ENCODE measurements at regions not wholly inside any gene's neighbourhood (a gene's known extent, or its start where the extent isn't known, plus 50 kb on each side); places are given as distances from the start of the nearest gene placed in this dataset.
"Not testable (repeated sequence)": the region's sequence is repeated elsewhere in the genome, so short reads cannot be mapped to it uniquely, and the experiment has no call there.

DNA sequence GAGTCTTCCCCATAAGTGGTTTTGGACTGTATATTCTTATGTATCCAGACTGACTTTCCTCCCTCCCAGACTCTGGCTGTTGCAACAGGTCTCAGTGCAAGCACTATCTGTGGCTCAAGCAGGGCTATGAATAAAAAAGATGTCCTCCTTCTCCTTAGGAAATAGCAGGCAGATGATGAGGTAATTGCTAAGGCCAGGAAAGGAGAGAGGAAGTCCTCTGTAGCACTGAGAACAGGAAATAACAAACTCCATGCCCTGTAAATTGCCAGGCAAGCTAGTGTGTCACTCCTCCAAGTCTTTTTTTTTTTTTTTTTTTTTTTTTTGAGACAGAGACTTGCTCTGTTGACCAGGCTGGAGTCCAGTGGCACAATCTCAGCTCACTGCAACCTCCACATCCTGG lies 900.1 kb downstream of the TYW1 start:
- H3K4me1 ChIP-seq (ENCODE audit: control insufficient read depth, low read depth, low read length), result no peaks in the 10 kb centered on the region
- no peak overlapping the region for H3K9ac ChIP-seq (ENCODE audit: low read length)
- H3K27me3 ChIP-seq (ENCODE audit: control insufficient read depth, insufficient read depth, low read length), result no peaks in the 10 kb centered on the region
- no peaks in the 10 kb centered on the region for H3K9me3 ChIP-seq (ENCODE audit: control insufficient read depth, low read depth, low read length)
- H3K36me3 ChIP-seq (ENCODE audit: control insufficient read depth, low read depth, low read length), result no peaks in the 10 kb centered on the region
- no peak overlapping the region for H3K4me3 ChIP-seq (ENCODE audit: low read length)
- H3K27ac ChIP-seq (ENCODE audit: low read length), result no peak overlapping the region

DNA sequence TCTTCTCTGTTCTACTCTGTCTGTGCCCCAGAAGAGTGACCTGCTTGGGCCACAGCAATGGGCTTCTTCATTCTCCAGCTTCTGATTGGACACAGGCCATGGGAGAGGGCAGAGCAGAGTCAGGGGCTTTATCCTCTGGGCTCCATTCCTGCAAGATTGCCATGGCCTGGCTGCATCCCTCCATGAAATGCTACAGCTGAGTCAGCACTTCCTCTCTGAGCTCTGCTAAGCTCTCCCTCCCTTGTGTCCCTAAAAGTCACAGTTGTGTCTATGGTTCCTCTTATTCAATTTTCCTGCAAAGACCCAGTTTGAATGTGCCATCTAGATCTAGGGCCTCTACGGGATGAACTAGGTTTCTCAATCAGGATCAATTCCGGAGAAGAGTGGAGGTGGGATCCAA lies 903.8 kb downstream of the TYW1 start:
- Histone ChIP-seq H3K4me3 (ENCODE audit: low read length) (no peak overlapping the region), H3K9ac (ENCODE audit: low read length) (no peak overlapping the region), H3K36me3 (ENCODE audit: control insufficient read depth, low read depth, low read length) (no peaks in the 10 kb centered on the region), H3K9me3 (ENCODE audit: control insufficient read depth, low read depth, low read length) (no peaks in the 10 kb centered on the region), H3K27ac (ENCODE audit: low read length) (no peak overlapping the region), H3K27me3 (ENCODE audit: control insufficient read depth, insufficient read depth, low read length) (no peaks in the 10 kb centered on the region), H3K4me1 (ENCODE audit: control insufficient read depth, low read depth, low read length) (no peaks in the 10 kb centered on the region)

DNA sequence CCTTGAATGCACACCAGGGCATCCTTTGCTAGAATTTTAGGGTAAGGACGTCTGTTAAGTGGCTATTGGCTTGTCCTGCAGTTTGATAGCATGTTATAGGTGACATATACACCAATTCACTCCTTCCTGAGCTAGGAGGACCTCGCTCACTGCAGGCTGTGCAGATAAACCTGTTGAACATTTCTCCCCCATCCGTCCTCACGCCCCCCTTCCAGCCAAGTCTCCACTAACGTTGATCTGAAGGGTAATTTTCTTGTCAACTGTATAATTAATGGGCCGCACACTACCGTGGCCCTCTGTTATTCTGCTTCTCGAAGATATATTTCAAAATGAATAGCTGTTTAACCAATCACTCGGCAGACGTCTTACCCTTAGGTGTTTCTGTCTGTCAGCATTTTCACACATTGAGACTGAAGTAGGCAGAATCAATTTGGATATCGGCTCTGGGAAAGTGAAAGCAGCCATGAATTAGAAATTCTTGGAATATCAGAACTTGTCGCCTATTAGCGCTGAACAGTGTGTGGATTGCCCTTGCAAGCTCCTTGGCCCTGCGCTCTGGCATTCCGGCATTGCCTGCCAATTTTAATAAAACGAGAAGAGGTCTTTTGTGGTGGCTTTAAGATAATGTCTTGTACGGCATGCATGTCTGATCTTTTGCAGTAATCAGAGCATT lies 905.3 kb downstream of the TYW1 start:
- Histone ChIP-seq H3K4me3 (ENCODE audit: low read length) (no peak overlapping the region), H3K9me3 (ENCODE audit: control insufficient read depth, low read depth, low read length) (no peaks in the 10 kb centered on the region), H3K27ac (ENCODE audit: low read length) (no peak overlapping the region), H3K4me1 (ENCODE audit: control insufficient read depth, low read depth, low read length) (no peaks in the 10 kb centered on the region), H3K36me3 (ENCODE audit: control insufficient read depth, low read depth, low read length) (no peaks in the 10 kb centered on the region), H3K27me3 (ENCODE audit: control insufficient read depth, insufficient read depth, low read length) (no peaks in the 10 kb centered on the region), H3K9ac (ENCODE audit: low read length) (no peak overlapping the region)

DNA sequence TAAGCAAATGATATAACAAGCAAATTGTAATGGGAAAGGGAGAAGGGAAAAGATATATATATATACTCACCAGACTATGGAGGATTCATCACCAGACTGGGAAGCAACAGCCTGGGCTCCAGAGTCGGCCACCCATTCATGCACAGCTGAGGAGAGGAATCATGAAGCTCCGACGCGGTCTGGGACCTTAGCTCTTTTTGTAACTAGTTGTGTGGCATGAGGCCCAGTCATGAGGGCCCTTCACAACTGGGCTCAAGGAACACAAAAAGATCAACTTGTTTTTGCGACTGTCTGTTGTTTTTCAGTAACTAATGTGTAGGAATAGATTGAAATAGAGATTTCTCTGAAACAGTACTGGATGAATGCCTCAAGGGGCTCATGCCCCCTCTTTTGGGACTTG lies 911.2 kb downstream of the TYW1 start:
- H3K4me1 ChIP-seq (ENCODE audit: control insufficient read depth, low read depth, low read length), result no peaks in the 10 kb centered on the region
- H3K9me3 ChIP-seq (ENCODE audit: control insufficient read depth, low read depth, low read length), result no peaks in the 10 kb centered on the region
- no peak overlapping the region for H3K9ac ChIP-seq (ENCODE audit: low read length)
- no peaks in the 10 kb centered on the region for H3K27me3 ChIP-seq (ENCODE audit: control insufficient read depth, insufficient read depth, low read length)
- no peak overlapping the region for H3K4me3 ChIP-seq (ENCODE audit: low read length)
- no peaks in the 10 kb centered on the region for H3K36me3 ChIP-seq (ENCODE audit: control insufficient read depth, low read depth, low read length)
- H3K27ac ChIP-seq (ENCODE audit: low read length), result no peak overlapping the region

DNA sequence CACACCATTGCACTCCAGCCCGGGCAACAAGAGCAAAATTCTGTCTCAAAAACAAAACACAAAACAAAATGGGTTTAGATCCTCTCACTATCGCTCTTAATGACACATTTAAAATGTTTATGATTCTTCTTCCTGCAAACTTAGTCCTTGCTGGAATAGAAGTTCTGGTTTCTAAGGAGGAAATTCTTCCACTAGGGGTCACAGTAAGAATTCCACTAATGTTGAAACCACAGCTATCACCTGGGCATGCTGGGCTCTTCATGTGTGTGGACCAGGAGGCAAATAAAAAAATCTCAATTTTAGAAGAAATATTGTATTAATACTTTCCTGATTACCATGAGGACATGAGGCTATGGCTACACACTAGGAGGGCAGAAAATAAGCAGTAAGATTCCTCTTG lies 915.8 kb downstream of the TYW1 start:
- Histone ChIP-seq H3K9ac (ENCODE audit: low read length) (no peak overlapping the region), H3K27ac (ENCODE audit: low read length) (no peak overlapping the region), H3K9me3 (ENCODE audit: control insufficient read depth, low read depth, low read length) (no peaks in the 10 kb centered on the region), H3K4me3 (ENCODE audit: low read length) (no peak overlapping the region), H3K27me3 (ENCODE audit: control insufficient read depth, insufficient read depth, low read length) (no peaks in the 10 kb centered on the region), H3K4me1 (ENCODE audit: control insufficient read depth, low read depth, low read length) (peaks cover 10% of the 10 kb centered on the region), H3K36me3 (ENCODE audit: control insufficient read depth, low read depth, low read length) (no peaks in the 10 kb centered on the region)

DNA sequence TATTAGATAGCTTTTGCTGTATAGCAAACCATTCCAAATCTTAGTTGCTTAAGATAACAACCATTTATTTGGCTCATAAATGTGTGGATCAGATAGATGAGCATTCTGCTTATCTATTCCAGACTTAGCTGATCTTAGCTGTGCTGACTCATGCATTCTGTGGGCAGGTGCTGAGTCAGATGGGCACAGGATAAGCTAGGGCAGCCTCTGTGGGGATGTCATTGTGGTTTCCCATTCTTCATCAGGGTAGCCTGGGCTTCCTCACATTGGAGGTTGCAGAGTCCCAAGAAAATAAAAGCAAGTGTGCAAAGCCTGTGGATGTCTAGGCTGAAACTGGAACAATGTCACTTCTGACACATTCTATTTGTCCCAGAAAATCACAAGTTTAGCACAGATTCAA lies 917.0 kb downstream of the TYW1 start:
- Histone ChIP-seq H3K9ac (ENCODE audit: low read length) (no peak overlapping the region), H3K4me1 (ENCODE audit: control insufficient read depth, low read depth, low read length) (peaks cover 10% of the 10 kb centered on the region), H3K27ac (ENCODE audit: low read length) (no peak overlapping the region), H3K36me3 (ENCODE audit: control insufficient read depth, low read depth, low read length) (no peaks in the 10 kb centered on the region), H3K9me3 (ENCODE audit: control insufficient read depth, low read depth, low read length) (peaks cover 3% of the 10 kb centered on the region), H3K27me3 (ENCODE audit: control insufficient read depth, insufficient read depth, low read length) (no peaks in the 10 kb centered on the region), H3K4me3 (ENCODE audit: low read length) (no peak overlapping the region)

DNA sequence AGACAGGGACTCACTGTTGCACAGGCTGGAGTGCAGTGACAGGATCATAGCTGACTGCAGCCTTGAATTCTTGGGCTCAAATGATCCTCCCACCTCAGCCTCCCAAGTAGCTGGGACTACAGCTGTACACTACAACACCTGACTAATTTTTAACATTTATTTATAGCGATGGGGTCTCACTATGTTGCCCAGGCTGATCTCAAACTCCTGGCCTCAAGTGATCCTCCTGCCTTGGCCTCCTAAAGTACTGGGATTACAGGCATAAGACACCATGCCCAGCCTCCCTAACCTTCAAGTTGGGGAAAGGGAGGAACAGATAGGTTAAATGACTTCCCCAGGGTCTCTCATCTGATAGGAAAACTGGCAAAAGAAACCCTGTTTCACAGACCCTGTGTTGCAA lies 919.5 kb downstream of the TYW1 start:
- not testable (repeated sequence) for H3K36me3 ChIP-seq (ENCODE audit: control insufficient read depth, low read depth, low read length); H3K9ac ChIP-seq (ENCODE audit: low read length); H3K27me3 ChIP-seq (ENCODE audit: control insufficient read depth, insufficient read depth, low read length); H3K4me3 ChIP-seq (ENCODE audit: low read length); H3K27ac ChIP-seq (ENCODE audit: low read length); H3K9me3 ChIP-seq (ENCODE audit: control insufficient read depth, low read depth, low read length)
- H3K4me1 ChIP-seq (ENCODE audit: control insufficient read depth, low read depth, low read length), result peaks cover 10% of the 10 kb centered on the region

DNA sequence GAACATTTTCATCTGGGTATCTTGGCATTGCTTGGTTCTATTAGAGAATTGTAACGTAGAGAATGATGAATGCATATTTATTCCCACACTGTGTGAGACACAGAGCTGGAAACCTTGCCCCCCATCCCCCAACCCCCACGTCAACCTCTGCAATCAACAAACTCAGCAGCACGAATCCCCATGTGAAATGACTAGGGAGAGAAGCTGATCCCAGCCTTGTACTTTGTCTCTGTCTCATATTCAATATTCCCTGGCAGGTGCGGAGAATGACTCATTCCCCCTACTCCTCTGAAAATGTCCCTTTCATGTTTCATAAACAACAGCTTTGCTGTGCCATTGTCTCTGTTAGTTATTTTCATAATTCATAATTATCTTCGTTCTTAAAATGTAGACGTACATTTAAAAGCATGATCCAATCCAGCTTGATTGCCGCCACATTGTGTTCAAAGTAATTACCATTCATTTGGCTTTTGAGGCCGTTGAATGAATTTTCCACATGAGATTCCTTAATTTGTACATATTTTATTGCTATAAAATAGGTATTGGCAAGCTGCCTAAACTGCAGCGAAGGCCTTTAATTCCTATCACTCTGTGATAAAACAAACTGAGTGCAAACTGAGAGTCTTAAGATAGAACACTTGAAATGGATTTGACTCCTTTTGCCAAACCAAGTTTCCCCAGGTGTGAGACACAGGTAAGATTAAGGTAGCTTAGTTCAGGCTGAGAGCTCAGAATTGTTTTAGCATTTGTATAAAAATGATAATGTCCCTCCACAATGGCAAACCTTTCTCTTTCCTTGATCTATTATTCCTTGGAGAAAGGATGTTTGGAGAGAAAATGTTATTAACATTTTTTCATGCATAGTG lies 920.2 kb downstream of the TYW1 start:
- Histone ChIP-seq H3K27ac (ENCODE audit: low read length) (no peak overlapping the region), H3K4me1 (ENCODE audit: control insufficient read depth, low read depth, low read length) (peaks cover 10% of the 10 kb centered on the region), H3K9me3 (ENCODE audit: control insufficient read depth, low read depth, low read length) (peaks cover 3% of the 10 kb centered on the region), H3K9ac (ENCODE audit: low read length) (no peak overlapping the region), H3K27me3 (ENCODE audit: control insufficient read depth, insufficient read depth, low read length) (no peaks in the 10 kb centered on the region), H3K4me3 (ENCODE audit: low read length) (no peak overlapping the region), H3K36me3 (ENCODE audit: control insufficient read depth, low read depth, low read length) (no peaks in the 10 kb centered on the region)

DNA sequence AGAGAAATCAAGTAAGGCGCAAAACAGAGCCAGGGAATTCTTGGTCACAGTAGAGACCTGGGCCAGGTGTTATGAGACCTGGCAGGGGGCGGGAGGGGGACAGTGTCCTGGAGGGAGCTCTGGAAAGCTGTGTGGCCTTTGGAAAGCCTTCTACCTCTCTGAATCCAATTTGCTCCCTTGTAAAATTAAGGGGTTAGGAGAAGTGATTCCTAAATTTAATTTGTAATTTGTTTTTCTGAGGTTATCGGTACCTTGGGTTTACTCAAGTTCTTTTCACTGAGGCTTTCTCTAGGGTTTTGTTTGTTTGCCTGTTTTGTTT lies 920.8 kb downstream of the TYW1 start:
- Histone ChIP-seq H3K27ac (ENCODE audit: low read length) (no peak overlapping the region), H3K36me3 (ENCODE audit: control insufficient read depth, low read depth, low read length) (no peaks in the 10 kb centered on the region), H3K27me3 (ENCODE audit: control insufficient read depth, insufficient read depth, low read length) (no peaks in the 10 kb centered on the region), H3K4me3 (ENCODE audit: low read length) (no peak overlapping the region), H3K9ac (ENCODE audit: low read length) (no peak overlapping the region), H3K9me3 (ENCODE audit: control insufficient read depth, low read depth, low read length) (peaks cover 3% of the 10 kb centered on the region), H3K4me1 (ENCODE audit: control insufficient read depth, low read depth, low read length) (peaks cover 10% of the 10 kb centered on the region)

DNA sequence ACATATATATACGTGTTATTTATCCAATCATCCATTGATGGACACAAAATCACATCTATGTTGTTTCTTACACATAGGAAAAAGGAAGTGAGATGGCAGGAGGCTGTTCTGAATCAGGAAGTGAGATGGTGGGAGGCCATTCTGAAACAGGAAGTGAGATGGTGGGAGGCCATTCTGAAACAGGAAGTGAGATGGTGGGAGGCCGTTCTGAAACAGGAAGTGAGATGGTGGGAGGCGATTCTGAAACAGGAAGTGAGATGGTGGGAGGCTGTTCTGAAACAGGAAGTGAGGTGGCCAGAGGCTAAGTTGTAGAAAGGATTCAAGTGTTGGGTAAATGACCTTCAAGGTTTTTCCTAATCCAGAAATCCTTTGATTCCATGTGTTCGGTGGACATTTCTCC lies 921.5 kb downstream of the TYW1 start:
- Histone ChIP-seq H3K36me3 (ENCODE audit: control insufficient read depth, low read depth, low read length) (no peaks in the 10 kb centered on the region), H3K9me3 (ENCODE audit: control insufficient read depth, low read depth, low read length) (peaks cover 3% of the 10 kb centered on the region), H3K27me3 (ENCODE audit: control insufficient read depth, insufficient read depth, low read length) (no peaks in the 10 kb centered on the region), H3K9ac (ENCODE audit: low read length) (no peak overlapping the region), H3K27ac (ENCODE audit: low read length) (no peak overlapping the region), H3K4me3 (ENCODE audit: low read length) (no peak overlapping the region), H3K4me1 (ENCODE audit: control insufficient read depth, low read depth, low read length) (peaks cover 10% of the 10 kb centered on the region)

DNA sequence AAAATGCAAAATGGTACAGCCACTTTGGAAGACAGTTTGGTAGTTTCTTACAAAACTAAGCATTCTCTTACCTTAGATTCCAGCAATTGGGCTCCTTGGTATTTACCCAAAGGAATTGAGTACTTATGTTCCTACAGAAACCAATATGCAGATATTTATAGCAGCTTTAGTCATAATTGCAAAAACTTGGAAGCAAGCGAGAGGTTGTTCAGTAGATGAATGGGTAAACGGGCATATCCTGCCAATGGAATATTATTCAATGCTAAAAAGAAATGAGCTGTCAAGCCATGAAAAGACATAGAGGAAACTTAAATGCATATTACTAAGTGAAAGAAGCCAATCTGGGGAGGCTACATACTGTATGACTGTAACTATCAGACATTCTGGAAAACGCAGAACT lies 926.7 kb downstream of the TYW1 start:
- no peak overlapping the region for H3K27ac ChIP-seq (ENCODE audit: low read length)
- H3K9me3 ChIP-seq (ENCODE audit: control insufficient read depth, low read depth, low read length), result peaks cover under 1% of the 10 kb centered on the region
- H3K27me3 ChIP-seq (ENCODE audit: control insufficient read depth, insufficient read depth, low read length), result no peaks in the 10 kb centered on the region
- no peak overlapping the region for H3K4me3 ChIP-seq (ENCODE audit: low read length)
- H3K4me1 ChIP-seq (ENCODE audit: control insufficient read depth, low read depth, low read length), result no peaks in the 10 kb centered on the region
- H3K36me3 ChIP-seq (ENCODE audit: control insufficient read depth, low read depth, low read length), result no peaks in the 10 kb centered on the region
- H3K9ac ChIP-seq (ENCODE audit: low read length), result no peak overlapping the region

DNA sequence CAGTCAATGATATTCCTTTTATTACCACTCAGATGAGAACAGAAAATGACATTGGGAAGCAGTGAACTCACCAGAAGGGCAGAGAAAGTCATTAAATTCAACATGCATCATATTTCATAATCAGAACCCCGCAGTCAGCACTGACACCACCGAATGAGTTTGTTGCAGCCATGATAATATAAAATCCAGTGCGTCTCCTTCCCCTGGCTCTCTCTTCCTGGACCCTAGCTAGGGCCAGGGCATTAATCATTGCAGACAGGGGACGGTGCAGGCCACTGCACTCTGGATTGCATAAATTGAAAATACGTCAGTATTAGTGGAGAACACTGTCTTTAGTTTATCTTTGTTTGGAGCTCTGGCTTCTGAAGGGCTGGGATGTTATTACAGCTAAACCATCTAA lies 931.5 kb downstream of the TYW1 start:
- H3K4me3 ChIP-seq (ENCODE audit: low read length), result no peak overlapping the region
- H3K9ac ChIP-seq (ENCODE audit: low read length), result no peak overlapping the region
- no peaks in the 10 kb centered on the region for H3K27me3 ChIP-seq (ENCODE audit: control insufficient read depth, insufficient read depth, low read length)
- no peaks in the 10 kb centered on the region for H3K9me3 ChIP-seq (ENCODE audit: control insufficient read depth, low read depth, low read length)
- H3K27ac ChIP-seq (ENCODE audit: low read length), result no peak overlapping the region
- no peaks in the 10 kb centered on the region for H3K36me3 ChIP-seq (ENCODE audit: control insufficient read depth, low read depth, low read length)
- no peaks in the 10 kb centered on the region for H3K4me1 ChIP-seq (ENCODE audit: control insufficient read depth, low read depth, low read length)
